ENCODE measurements at regions not wholly inside any gene's neighbourhood (a gene's known extent, or its start where the extent isn't known, plus 50 kb on each side); places are given as distances from the start of the nearest gene placed in this dataset.

DNA sequence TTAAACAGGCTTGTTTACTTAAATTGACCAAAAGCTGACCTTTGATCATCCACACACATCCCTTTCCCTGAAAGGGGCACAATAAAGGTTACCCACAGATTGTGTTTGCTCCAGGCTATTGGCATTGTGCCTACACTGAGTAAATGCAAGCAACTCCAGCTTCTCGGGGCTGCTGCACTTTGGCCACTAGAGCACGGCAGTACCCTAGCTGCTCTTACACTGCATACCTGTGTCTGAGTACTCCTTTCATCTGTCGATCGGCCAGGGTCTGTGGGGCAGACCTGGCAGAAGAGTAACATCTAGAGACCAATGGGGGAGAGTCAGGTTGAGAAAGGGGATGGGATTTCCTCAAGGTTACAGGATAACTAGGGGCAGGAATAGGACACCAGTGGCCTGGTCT lies 281.9 kb upstream of the NMUR2 start:
- no peak for TF ChIP-seq POLR2A (IDR thresholded peaks at IDR 0.05; ENCODE audit: low read depth, low read length)
- no peak for TF ChIP-seq POLR2AphosphoS5 (IDR thresholded peaks at IDR 0.05; ENCODE audit: low read depth, low read length)
- no peak for TF ChIP-seq TAF1 (IDR thresholded peaks at IDR 0.05; ENCODE audit: borderline replicate concordance, low read depth, low read length)
